ENCODE measurements at regions not wholly inside any gene's neighbourhood (a gene's known extent, or its start where the extent isn't known, plus 50 kb on each side); places are given as distances from the start of the nearest gene placed in this dataset.

DNA sequence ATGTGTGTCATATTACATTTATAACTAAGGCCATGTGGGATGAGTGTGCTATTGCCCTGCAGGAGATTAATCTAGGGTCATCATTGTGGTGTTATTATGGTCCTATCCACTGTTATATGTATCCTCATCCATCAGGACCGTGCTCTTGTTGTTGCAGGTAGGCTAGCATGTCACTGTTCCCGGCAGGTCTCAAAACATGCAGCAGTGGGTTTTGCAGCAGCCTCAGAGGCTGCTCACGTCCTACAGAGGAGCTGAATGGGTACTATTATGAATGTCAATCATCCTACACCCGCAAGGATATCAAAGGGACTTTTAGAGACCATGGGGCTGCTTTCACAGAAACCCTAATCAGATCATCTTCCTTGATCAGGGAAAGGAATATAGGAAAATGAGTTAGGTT, 318.2 kb downstream of the SAMD5 start:
- no peaks in the 10 kb centered on the region for H3K4me1 Mint-ChIP-seq
- no peaks in the 10 kb centered on the region for H3K9me3 Mint-ChIP-seq
- no peak for DNase-seq
- no peak overlapping the region for H3K4me3 Mint-ChIP-seq
- CTCF ChIA-PET = no interaction called here
- no peak overlapping the region for H3K27ac Mint-ChIP-seq
- POLR2A ChIA-PET = no interaction called here
- H3K36me3 Mint-ChIP-seq (ENCODE audit: low read depth) = no peaks in the 10 kb centered on the region
- no peaks in the 10 kb centered on the region for H3K27me3 Mint-ChIP-seq

DNA sequence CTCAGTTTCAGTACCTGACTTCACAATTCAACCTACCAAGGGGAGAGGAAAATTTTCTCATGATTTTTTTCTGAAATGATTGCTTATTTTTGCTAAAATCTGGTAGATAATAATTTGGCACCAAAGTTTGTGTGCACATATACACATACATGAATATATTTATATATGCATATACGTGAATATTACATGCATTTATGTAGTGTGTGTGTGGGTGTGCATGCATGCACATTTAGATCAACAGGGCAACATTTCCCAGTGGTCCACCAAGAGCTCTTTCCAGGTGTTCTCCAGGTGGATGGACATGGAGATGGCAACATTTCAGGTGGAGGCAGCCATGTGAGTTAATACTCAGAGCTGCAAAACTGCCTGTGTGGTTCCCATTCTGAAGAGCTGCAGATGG, 320.9 kb downstream of the SAMD5 start:
- POLR2A ChIA-PET = no interaction called here
- Mint-ChIP-seq H3K4me3 (no peak overlapping the region), H3K27me3 (no peaks in the 10 kb centered on the region), H3K27ac (no peak overlapping the region), H3K4me1 (no peaks in the 10 kb centered on the region), H3K36me3 (ENCODE audit: low read depth) (no peaks in the 10 kb centered on the region), H3K9me3 (no peaks in the 10 kb centered on the region)
- DNase-seq = no peak
- CTCF ChIA-PET = interaction anchor here (0.7 kb wide), 1 partner anchor 1148 kb away, joined by 3 read pairs; no protein-coding TSS in a partner anchor

DNA sequence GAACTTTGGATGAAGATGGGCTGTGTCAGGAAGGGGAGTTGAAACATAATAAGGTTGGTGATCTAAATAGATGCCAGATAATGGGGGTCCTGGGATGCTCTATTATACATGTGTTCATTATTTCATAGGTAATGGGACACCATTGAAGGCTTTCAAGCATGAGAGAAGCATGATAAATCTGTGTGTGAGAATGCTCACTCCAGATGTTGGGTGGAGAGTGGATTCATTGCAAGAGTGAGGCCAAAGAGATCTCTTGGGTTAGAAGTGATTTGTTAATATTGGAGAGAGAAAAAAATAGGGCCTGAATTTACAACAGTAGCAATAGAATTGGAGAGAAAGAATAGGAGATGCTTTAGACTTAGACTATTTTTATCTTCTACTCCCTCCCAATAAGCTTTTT, 321.3 kb downstream of the SAMD5 start:
- no peaks in the 10 kb centered on the region for H3K27me3 Mint-ChIP-seq
- no peak overlapping the region for H3K4me3 Mint-ChIP-seq
- ChIA-PET POLR2A (no interaction called here), CTCF (interaction anchor here (0.7 kb wide), 1 partner anchor 1148 kb away, joined by 3 read pairs; no protein-coding TSS in a partner anchor)
- H3K27ac Mint-ChIP-seq = no peak overlapping the region
- DNase-seq = no peak
- H3K4me1 Mint-ChIP-seq = no peaks in the 10 kb centered on the region
- H3K36me3 Mint-ChIP-seq (ENCODE audit: low read depth) = no peaks in the 10 kb centered on the region
- H3K9me3 Mint-ChIP-seq = no peaks in the 10 kb centered on the region

DNA sequence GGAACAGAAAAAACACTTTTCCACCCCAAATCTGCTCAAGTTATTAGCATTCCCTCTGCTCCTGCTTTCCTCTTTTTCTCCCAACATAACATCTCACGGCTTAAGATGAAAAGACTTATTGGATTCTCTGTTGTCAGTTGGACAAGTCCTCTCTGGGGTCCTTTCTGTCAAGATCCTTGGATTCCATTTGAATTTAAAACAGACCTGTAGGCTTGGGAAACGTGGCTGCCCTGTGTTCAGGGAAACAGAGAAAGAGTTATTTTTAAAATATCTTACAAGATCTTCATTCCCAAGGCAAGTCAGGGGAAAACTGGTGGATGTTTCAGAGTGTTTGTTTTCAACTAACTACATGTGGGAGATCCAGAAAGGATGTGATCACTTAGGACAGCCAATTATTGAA, 322.9 kb downstream of the SAMD5 start:
- no peak for DNase-seq
- Mint-ChIP-seq H3K27me3 (no peaks in the 10 kb centered on the region), H3K36me3 (ENCODE audit: low read depth) (no peaks in the 10 kb centered on the region), H3K4me3 (no peak overlapping the region), H3K9me3 (no peaks in the 10 kb centered on the region), H3K27ac (no peak overlapping the region), H3K4me1 (no peaks in the 10 kb centered on the region)
- ChIA-PET POLR2A (no interaction called here), CTCF (no interaction called here)

DNA sequence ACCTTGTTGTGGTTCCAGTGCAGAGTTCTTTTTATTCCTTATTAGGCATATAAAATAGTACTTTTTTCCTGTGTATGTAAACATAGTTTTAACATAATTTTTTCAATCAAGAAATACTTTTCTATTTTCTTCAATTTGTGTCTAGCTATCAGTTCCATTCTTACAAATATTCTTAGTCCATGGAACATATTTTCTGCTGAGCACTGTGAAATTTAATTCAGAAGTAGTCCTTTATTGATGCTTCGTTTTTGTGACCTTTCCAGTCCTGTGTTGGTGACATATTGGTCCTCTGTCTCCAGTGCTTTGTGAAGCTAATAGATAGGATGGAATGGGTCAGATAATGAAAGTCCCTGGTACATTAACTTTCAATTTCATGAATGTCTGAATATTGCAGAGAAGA, 325.1 kb downstream of the SAMD5 start:
- Mint-ChIP-seq H3K36me3 (ENCODE audit: low read depth) (no peaks in the 10 kb centered on the region), H3K27ac (no peak overlapping the region), H3K4me3 (no peak overlapping the region), H3K9me3 (no peaks in the 10 kb centered on the region), H3K27me3 (no peaks in the 10 kb centered on the region), H3K4me1 (no peaks in the 10 kb centered on the region)
- ChIA-PET CTCF (interaction anchor here (0.6 kb wide), 1 partner anchor 418 kb away, joined by 3 read pairs; no protein-coding TSS in a partner anchor), POLR2A (no interaction called here)
- DNase-seq = no peak

DNA sequence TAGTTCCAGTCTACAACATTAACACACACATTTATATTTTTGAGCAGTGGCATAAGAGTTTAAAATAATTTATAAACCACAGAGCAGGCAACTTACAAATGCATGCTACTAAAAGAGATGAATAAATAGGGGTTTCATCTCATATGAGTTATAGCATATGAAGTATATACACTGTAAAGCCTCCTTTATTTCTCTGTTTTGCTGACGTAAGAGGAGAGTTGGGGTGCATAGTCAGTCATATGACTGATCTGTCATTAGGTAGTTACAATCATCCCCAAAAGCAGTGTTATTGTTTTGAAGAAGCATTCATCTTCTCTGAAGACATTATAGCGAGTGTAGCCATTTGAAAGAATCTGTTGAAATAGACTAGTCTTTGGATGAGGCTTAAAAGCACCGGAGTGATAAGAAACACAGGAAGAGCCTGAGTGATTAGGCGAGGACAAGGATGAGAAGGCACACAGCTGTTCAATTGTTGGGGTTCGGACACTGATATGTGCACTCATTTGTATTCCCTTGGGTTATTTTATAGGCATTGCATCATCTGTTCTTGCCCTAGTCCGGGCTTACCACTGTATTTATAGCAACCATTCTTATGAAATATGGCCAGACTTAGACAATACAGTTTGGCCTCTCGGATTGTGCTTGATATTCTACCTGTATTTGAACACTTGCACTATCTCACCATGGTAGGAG, 325.7 kb downstream of the SAMD5 start:
- H3K27ac Mint-ChIP-seq = no peak overlapping the region
- CTCF ChIA-PET = interaction anchor here (0.6 kb wide), 1 partner anchor 419 kb away, joined by 3 read pairs; no protein-coding TSS in a partner anchor
- POLR2A ChIA-PET = no interaction called here
- no peaks in the 10 kb centered on the region for H3K36me3 Mint-ChIP-seq (ENCODE audit: low read depth)
- H3K4me1 Mint-ChIP-seq = no peaks in the 10 kb centered on the region
- no peak for DNase-seq
- H3K9me3 Mint-ChIP-seq = no peaks in the 10 kb centered on the region
- H3K27me3 Mint-ChIP-seq = no peaks in the 10 kb centered on the region
- no peak overlapping the region for H3K4me3 Mint-ChIP-seq

DNA sequence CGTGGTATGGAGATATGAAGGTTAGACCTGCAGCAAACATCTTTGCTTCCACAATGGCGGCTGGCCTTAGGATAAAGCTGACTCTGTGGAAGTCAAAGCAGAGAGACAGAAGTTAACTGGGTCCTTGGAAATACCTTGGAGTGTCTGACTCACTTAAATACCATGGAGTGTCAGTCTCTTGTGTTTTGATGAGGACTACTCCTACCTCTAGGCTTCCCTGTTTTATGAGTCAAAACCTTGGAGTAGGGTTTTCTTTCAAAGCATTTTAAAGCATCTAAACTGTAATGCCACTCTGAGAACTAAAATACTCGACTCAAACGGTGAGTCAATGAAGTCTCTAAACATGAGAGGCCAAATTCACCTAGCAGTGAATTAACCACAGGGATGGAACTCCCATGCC, 329.1 kb downstream of the SAMD5 start:
- Mint-ChIP-seq H3K36me3 (ENCODE audit: low read depth) (no peaks in the 10 kb centered on the region), H3K9me3 (no peaks in the 10 kb centered on the region), H3K4me1 (no peaks in the 10 kb centered on the region), H3K27me3 (no peaks in the 10 kb centered on the region), H3K4me3 (no peak overlapping the region), H3K27ac (no peak overlapping the region)
- no peak for DNase-seq
- ChIA-PET POLR2A (no interaction called here), CTCF (no interaction called here)

DNA sequence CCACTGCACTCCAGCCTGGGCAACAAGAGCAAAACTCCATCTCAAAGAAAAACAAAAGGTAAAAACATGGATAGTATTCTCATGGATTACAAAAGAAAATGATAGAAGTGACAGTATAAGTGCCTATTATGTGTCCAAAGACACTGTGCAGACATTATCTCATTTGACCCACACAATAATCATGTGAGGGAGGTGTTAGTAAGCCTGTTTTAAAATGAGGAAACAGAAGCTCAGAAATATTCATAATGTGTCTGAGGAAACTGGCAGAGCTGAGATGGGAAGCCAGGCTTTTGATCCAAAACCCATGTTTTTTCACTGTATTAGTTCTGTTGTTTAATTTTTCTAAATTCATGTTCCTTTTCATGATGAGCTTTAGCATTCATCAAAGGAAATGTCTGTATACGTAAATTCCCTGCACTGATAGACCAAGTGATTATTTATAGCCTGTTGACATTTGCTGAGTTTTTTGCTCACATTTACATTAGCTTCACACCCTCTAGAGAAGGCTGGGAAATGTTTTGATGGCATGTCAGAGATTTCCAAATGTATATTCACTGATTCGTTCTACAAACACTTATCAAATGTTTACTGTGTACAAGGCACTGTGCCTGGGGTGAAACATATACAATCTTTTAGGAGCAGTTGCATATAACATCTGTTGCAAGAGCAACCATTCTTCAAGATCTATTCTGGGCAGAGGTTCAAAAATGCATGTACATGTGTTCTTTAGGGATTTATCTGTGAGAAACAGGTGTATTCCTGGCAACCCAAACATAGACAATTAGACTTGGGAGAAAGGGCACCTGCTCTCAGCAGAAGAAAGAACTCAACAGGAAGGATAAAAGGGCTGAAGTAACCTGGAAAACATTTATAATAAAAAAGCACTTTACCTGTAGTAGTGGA, 331.5 kb downstream of the SAMD5 start:
- Mint-ChIP-seq H3K27ac (no peak overlapping the region), H3K9me3 (no peaks in the 10 kb centered on the region), H3K36me3 (ENCODE audit: low read depth) (no peaks in the 10 kb centered on the region), H3K4me1 (no peaks in the 10 kb centered on the region), H3K27me3 (no peaks in the 10 kb centered on the region), H3K4me3 (no peak overlapping the region)
- CTCF ChIA-PET = no interaction called here
- no peak for DNase-seq
- POLR2A ChIA-PET = no interaction called here

DNA sequence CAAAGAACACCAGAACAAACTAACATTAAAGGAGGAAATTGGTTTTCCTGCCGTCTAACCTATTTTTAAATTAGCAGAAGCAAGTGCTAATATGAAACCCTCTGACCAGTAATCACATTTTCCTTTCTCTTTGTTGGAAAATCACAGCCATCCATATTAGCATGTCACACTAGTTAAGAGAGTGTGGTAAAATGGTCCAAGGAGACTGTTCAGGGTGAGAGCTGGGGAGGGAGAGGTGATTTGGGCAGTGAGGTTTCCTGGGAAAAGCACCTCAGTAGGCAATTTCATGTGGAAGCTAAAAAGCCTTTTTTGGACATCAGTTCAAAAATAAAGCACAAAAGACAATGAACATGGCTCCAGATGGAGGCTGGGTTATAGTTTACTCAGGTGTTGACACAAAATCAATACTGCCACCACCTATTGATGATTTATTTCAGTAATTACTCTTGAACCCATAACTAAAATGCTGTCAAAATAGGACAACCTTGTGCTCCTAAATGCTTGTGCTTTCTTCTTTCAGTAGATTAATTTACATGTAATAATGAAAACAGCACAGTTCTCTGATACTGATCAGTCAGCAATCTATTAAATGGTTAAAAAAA, 333.2 kb downstream of the SAMD5 start:
- no peak overlapping the region for H3K27ac Mint-ChIP-seq

DNA sequence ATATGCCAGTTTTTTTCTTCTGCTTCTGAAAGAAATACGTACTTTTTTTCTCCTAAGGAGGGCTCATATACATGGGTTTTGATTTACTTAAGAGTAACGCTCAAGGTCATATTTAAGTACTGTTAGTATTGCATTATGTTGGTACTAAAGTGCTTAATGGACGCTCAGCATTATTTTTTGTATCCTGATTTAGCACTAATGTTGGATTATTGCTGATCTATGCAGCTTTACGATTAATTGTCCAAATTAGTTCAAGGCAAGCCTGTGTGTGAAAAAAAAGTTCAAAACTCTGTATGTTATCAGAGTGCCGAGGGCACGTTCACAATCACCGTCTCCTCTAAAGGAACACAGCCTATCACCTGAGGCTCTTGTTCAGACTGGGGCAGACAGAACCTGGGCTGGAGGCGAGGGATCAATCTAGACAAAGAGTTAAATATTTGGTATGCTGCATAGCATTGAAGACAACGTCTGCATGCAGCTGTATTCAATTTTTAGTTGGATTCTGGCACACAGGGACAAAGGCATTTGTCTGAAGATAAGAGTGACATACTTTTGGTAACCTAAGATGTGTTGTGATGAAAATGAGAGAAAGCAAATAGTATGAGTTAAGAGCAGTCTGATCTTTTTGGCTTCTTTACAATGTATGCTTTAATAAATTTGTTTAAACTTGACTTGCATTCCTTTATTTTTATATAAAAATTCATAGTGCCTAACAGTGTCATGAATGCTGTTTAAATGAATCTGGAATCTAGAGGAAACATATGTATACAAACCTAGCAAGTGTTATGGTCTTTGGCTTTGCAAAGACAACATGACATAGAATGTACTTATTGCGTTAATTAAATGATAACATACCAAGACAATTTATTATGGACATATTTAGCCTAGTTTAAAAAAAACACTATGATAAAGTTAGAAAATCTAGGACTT, 341.2 kb downstream of the SAMD5 start:
- Mint-ChIP-seq H3K4me3 (no peak overlapping the region), H3K27me3 (no peaks in the 10 kb centered on the region), H3K4me1 (no peaks in the 10 kb centered on the region), H3K9me3 (no peaks in the 10 kb centered on the region), H3K36me3 (ENCODE audit: low read depth) (no peaks in the 10 kb centered on the region), H3K27ac (no peak overlapping the region)
- CTCF ChIA-PET = no interaction called here
- no peak for DNase-seq
- POLR2A ChIA-PET = no interaction called here

More for the DNA sequence above, 333.2 kb downstream of the SAMD5 start:
- Mint-ChIP-seq H3K4me3 (no peak overlapping the region), H3K9me3 (no peaks in the 10 kb centered on the region), H3K4me1 (no peaks in the 10 kb centered on the region), H3K27me3 (no peaks in the 10 kb centered on the region), H3K36me3 (ENCODE audit: low read depth) (no peaks in the 10 kb centered on the region)
- ChIA-PET POLR2A (no interaction called here), CTCF (no interaction called here)
- DNase-seq = no peak

DNA sequence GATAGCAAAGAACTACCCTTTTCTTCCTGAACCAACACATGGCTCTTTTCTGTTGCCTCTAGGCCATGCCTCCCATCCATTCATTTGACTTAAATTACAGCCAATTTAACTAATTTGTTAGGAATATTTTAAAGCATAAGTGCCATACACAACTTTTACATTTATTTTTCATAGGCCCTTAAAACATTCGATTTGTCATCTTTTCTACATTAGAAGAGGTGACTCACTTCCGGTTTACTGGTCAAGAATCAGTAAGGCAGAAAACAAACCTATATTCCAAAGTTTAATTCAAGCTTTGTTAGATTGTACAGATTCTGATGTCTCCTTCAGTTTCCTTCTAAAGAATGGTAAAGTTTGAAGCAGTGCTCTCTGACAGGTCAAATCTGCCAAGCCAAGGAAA, 344.3 kb downstream of the SAMD5 start:
- no peak for DNase-seq
- H3K27me3 Mint-ChIP-seq = no peaks in the 10 kb centered on the region
- no peak overlapping the region for H3K4me3 Mint-ChIP-seq
- no peak overlapping the region for H3K27ac Mint-ChIP-seq
- ChIA-PET CTCF (no interaction called here), POLR2A (no interaction called here)
- no peaks in the 10 kb centered on the region for H3K4me1 Mint-ChIP-seq
- no peaks in the 10 kb centered on the region for H3K36me3 Mint-ChIP-seq (ENCODE audit: low read depth)
- H3K9me3 Mint-ChIP-seq = no peaks in the 10 kb centered on the region

DNA sequence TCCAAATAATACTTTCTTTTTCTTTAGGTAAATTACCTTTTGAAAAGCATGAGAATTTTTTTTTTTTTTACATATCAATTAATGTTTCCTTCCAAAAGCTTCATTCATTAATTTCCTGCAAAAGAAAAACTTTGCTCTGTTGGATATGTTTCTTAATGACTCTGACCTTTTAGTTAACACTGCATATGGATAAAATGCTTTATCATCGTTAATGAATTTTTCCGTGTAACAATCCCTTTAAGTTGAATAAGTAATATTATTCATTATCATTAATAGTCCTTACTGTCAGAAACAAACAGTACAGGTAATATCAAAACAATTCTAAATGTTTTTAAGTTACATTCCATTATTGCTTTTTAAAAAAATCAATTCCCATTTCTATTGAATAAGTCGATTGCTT, 345.1 kb downstream of the SAMD5 start:
- Mint-ChIP-seq H3K4me3 (no peak overlapping the region), H3K9me3 (no peaks in the 10 kb centered on the region), H3K36me3 (ENCODE audit: low read depth) (no peaks in the 10 kb centered on the region), H3K4me1 (no peaks in the 10 kb centered on the region), H3K27me3 (no peaks in the 10 kb centered on the region), H3K27ac (no peak overlapping the region)
- ChIA-PET POLR2A (no interaction called here), CTCF (no interaction called here)
- no peak for DNase-seq
